Calu3 (cell line): ENCODE measurements at regions not wholly inside any gene's neighbourhood (a gene's known extent, or its start where the extent isn't known, plus 50 kb on each side); places are given as distances from the start of the nearest gene placed in this dataset.

Experiments
- BruUV-seq: library from RNA; stranded (reverse); fragments of 400-500 nt; replicated peaks from 2 replicates; lab custom pipeline; 2021; lab: Mats Ljungman, UMichigan
- CTCF ChIA-PET: fragments of 300-600 bp; sonication (Branson Sonifier 250); formaldehyde crosslinking; loops from one replicate; lab custom pipeline; 2022; ENCODE audit warnings: antibody characterized with exemption; lab: Charles Lee
- DNase-seq: peaks from one replicate; pipeline ENCODE4 v3.0.0; 2022
- H3K27ac Mint-ChIP-seq: one replicate; pipeline ENCODE4 v1.8.0; 2022; ENCODE audit warnings: mixed read lengths; ENCODE audit not compliant: unreplicated experiment
- H3K27me3 Mint-ChIP-seq: one replicate; pipeline ENCODE4 v1.8.0; 2022; ENCODE audit warnings: mixed read lengths; ENCODE audit not compliant: unreplicated experiment
- H3K36me3 Mint-ChIP-seq: one replicate; pipeline ENCODE4 v1.8.0; 2022; ENCODE audit warnings: mild to moderate bottlenecking, moderate library complexity, mixed read lengths; ENCODE audit not compliant: insufficient read depth, unreplicated experiment
- H3K4me1 Mint-ChIP-seq: one replicate; pipeline ENCODE4 v1.8.0; 2022; ENCODE audit warnings: mild to moderate bottlenecking, low read depth, mixed read lengths; ENCODE audit not compliant: unreplicated experiment
- H3K4me3 Mint-ChIP-seq: one replicate; pipeline ENCODE4 v1.8.0; 2022; ENCODE audit warnings: mild to moderate bottlenecking, low read depth, moderate library complexity, mixed read lengths; ENCODE audit not compliant: unreplicated experiment
- H3K9me3 Mint-ChIP-seq: one replicate; pipeline ENCODE4 v1.8.0; 2022; ENCODE audit warnings: low read depth, mixed read lengths; ENCODE audit not compliant: unreplicated experiment
- CTCF ChIP-seq: fragments of 200-600 bp; IDR thresholded peaks from one replicate; pipeline ENCODE4 v1.8.0; 2022; ENCODE audit warnings: antibody characterized with exemption; ENCODE audit not compliant: unreplicated experiment
- intact Hi-C: fragments of 100-400 bp; cut with micrococcal nuclease; formaldehyde crosslinking; loops from one replicate; pipeline ENCODE4 v1.10.0; 2022; ENCODE audit not compliant: unreplicated experiment

DNA sequence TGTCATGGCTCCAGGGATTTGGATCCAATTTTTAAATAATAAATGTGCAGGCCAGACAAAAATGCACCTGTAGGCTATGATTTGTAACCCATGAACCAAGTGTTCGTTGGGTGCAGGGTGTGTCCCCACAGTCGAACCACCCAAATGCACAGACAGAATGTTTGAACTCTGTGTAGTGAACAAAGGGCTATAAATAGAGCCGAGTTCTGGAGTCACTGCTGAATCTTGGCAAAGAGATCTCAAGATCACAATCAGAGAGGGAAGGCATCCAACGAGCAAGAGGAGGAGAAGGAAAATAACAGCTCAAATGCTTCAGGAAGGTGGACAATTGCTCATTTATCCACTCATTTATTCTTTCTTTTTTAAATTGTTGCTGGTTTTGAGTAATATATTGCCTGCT lies 547.9 kb downstream of the FGF9 start:
- Mint-ChIP-seq H3K36me3 (no peaks in the 10 kb centered on the region), H3K27ac (no peak overlapping the region)
- TF ChIP-seq CTCF, result no peak

GRCh38 chr13:22219709-22220108 lies 548.8 kb downstream of the FGF9 start:
- TF ChIP-seq CTCF, result no peak
- Mint-ChIP-seq H3K36me3 (no peaks in the 10 kb centered on the region), H3K4me3 (no peak overlapping the region), H3K4me1 (no peaks in the 10 kb centered on the region), H3K27me3 (no peaks in the 10 kb centered on the region), H3K27ac (no peak overlapping the region), H3K9me3 (no peaks in the 10 kb centered on the region)
- CTCF ChIA-PET, result interaction anchor here (0.6 kb wide), 1 partner anchor 67 kb away, joined by 3 read pairs; no protein-coding TSS in a partner anchor
- no peak for DNase-seq
- no TSS peak for BruUV-seq
- intact Hi-C loops, result no loop called here

More for the DNA sequence above, 547.9 kb downstream of the FGF9 start:
- CTCF ChIA-PET, result no interaction called here
- intact Hi-C loops, result no loop called here
- no peaks in the 10 kb centered on the region for H3K4me1 Mint-ChIP-seq
- no peak for DNase-seq
- no peak overlapping the region for H3K4me3 Mint-ChIP-seq
- peaks cover 2% of the 10 kb centered on the region for H3K9me3 Mint-ChIP-seq
- no TSS peak for BruUV-seq
- no peaks in the 10 kb centered on the region for H3K27me3 Mint-ChIP-seq

DNA sequence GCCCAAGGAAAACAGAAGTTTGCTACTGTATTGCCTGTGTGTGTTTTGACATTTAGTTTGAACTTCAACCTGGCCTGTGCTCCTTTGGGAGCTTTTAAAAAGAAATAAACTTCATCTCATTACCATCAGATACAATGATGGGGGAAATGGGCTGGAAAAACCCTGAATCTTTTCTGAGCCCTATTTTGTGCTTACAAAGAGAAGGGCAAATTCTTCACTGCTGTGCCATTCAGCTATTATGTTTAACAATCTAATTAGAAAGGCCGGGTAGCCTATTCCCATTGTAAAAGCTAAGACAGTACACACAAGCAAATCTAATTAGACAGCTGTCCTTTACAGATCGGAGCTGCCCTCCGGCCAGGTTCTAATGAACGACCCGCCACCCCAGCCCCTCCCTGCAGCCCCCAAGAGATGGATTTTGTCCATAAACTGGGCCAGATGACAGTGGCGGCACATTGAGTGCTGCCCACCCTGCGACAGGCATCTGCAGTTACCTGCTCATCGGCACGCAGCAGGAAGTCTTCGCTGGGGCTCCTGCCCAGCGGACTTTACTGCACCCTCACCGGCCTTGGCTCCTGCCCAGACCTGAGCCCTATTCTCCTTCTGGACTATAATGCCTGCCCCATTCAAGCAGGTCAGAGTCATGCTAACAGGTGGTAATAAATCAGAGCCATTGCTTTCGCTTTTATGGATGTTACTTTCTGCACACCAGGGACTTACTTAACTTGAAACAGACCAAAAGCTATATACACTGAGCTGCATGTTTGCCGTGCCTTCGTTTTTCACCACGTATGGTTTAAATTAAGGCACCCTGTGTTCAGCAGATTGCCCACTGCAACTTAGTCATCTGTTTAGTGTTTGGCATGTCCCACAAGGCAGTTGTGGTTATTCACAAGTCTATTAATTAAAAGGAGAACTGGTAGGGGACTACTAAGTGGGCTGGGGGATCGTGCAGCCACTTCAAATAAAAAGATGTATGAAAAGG lies 549.6 kb downstream of the FGF9 start:
- Mint-ChIP-seq H3K9me3 (no peaks in the 10 kb centered on the region), H3K36me3 (no peaks in the 10 kb centered on the region), H3K27ac (no peak overlapping the region), H3K4me1 (no peaks in the 10 kb centered on the region), H3K27me3 (no peaks in the 10 kb centered on the region), H3K4me3 (no peak overlapping the region)
- CTCF ChIA-PET, result interaction anchor here (0.6 kb wide), 1 partner anchor 66 kb away, joined by 3 read pairs; no protein-coding TSS in a partner anchor
- intact Hi-C loops, result no loop called here
- no peak for TF ChIP-seq CTCF
- no peak for DNase-seq
- BruUV-seq, result no TSS peak

DNA sequence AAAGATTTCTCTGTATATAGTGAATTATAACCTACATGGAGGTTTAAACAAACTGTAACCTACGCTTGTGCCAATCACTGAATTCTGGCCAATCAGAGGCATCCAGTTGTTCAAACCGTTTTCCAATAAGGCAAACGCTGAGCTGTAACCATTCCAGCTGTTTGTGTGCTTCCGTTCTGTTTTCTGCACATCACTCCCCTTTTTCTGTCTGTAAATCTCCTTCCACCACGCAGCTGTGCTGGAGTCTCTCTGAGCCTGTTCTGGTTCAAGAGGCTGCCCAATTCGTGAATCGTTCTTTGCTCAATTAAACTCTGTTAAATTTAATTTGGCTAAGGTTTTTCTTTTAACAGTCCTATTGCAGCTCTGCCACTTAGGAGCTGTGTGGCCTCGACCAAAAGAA lies 552.5 kb downstream of the FGF9 start:
- Mint-ChIP-seq H3K4me1 (no peaks in the 10 kb centered on the region), H3K4me3 (no peak overlapping the region), H3K27me3 (no peaks in the 10 kb centered on the region), H3K36me3 (no peaks in the 10 kb centered on the region), H3K27ac (no peak overlapping the region), H3K9me3 (no peaks in the 10 kb centered on the region)
- CTCF ChIA-PET, result no interaction called here
- DNase-seq, result no peak
- no peak for TF ChIP-seq CTCF
- no TSS peak for BruUV-seq
- intact Hi-C loops, result no loop called here
